GM23338 (cell line): ENCODE measurements at regions not wholly inside any gene's neighbourhood (a gene's known extent, or its start where the extent isn't known, plus 50 kb on each side); places are given as distances from the start of the nearest gene placed in this dataset.

Source experiments
- CREB1 ChIP-seq: fragments of 250-450 bp; sonication (Bioruptor Pico); IDR thresholded peaks from 2 replicates; pipeline ENCODE4 v1.5.0; 2020; ENCODE audit warnings: low read depth, mild to moderate bottlenecking, moderate library complexity
- CTCF ChIP-seq, 2 experiments: fragments of 200-600 bp in 1 of 2; sonication (generic) in 1 of 2; conservative IDR thresholded peaks; 2 replicates each; pipeline versions ENCODE4 v1.5.1 to v1.6.1; 2016 to 2017; ENCODE audit warnings: antibody characterized with exemption in 2 of 2, low read depth in 2 of 2, mild to moderate bottlenecking in 2 of 2, moderate library complexity in 1 of 2
- EZH2 ChIP-seq: fragments of 200-600 bp; sonication (generic); IDR thresholded peaks from one replicate; pipeline ENCODE4 v1.8.0; 2017; ENCODE audit warnings: antibody characterized with exemption, mild to moderate bottlenecking, low read depth; ENCODE audit not compliant: unreplicated experiment
- EZH2phosphoT487 ChIP-seq: fragments of 200-600 bp; sonication (generic); IDR thresholded peaks from one replicate; pipeline ENCODE4 v1.8.1; 2018; ENCODE audit warnings: antibody characterized with exemption; ENCODE audit not compliant: unreplicated experiment
- JUNB ChIP-seq: IDR thresholded peaks from one replicate; pipeline ENCODE4 v1.6.1; 2016; ENCODE audit warnings: antibody characterized with exemption; ENCODE audit not compliant: unreplicated experiment
- NANOG ChIP-seq: IDR thresholded peaks from 2 replicates; pipeline ENCODE4 v1.6.1; 2016; ENCODE audit warnings: antibody characterized with exemption, borderline replicate concordance
- POLR2AphosphoS5 ChIP-seq: IDR thresholded peaks from 2 replicates; pipeline ENCODE4 v1.6.1; 2016; ENCODE audit warnings: antibody characterized with exemption, low read depth
- REST ChIP-seq: IDR thresholded peaks from one replicate; pipeline ENCODE4 v1.6.1; 2018; ENCODE audit warnings: antibody characterized with exemption; ENCODE audit not compliant: unreplicated experiment
- STAT1 ChIP-seq: IDR thresholded peaks from one replicate; pipeline ENCODE4 v1.6.1; 2016; ENCODE audit warnings: antibody characterized with exemption; ENCODE audit not compliant: unreplicated experiment
- ZNF114 ChIP-seq: fragments of 250-450 bp; sonication (Bioruptor Pico); IDR thresholded peaks from 2 replicates; pipeline ENCODE4 v1.5.0; 2020; ENCODE audit warnings: mild to moderate bottlenecking, moderate library complexity
- TF ChIP-seq, protein P1 (sequence below): IDR thresholded peaks from 2 replicates; pipeline ENCODE4 v1.6.1; 2016; ENCODE audit warnings: antibody characterized with exemption

- no peak for TF ChIP-seq POLR2AphosphoS5
- no peak for TF ChIP-seq EZH2phosphoT487
- no peak for TF ChIP-seq CTCF (conservative IDR thresholded peaks at IDR 0.05; ENCODE audit: low read depth in 2 of 2)
- TF ChIP-seq REST: no peak
- TF ChIP-seq EZH2: no peak
- TF ChIP-seq ZNF114: no peak
- no peak for TF ChIP-seq STAT1
- TF ChIP-seq, protein P1, sequence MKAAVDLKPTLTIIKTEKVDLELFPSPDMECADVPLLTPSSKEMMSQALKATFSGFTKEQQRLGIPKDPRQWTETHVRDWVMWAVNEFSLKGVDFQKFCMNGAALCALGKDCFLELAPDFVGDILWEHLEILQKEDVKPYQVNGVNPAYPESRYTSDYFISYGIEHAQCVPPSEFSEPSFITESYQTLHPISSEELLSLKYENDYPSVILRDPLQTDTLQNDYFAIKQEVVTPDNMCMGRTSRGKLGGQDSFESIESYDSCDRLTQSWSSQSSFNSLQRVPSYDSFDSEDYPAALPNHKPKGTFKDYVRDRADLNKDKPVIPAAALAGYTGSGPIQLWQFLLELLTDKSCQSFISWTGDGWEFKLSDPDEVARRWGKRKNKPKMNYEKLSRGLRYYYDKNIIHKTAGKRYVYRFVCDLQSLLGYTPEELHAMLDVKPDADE: no peak
- TF ChIP-seq CREB1: no peak
- no peak for TF ChIP-seq NANOG
- no peak for TF ChIP-seq JUNB
Measured at GRCh38 chr11:23755769-23756168, 741.1 kb upstream of the LUZP2 start.
